ENCODE measurements at regions not wholly inside any gene's neighbourhood (a gene's known extent, or its start where the extent isn't known, plus 50 kb on each side); places are given as distances from the start of the nearest gene placed in this dataset.

- H3K27me3 ChIP-seq: no peaks in the 10 kb centered on the region
- TF ChIP-seq, protein P1, sequence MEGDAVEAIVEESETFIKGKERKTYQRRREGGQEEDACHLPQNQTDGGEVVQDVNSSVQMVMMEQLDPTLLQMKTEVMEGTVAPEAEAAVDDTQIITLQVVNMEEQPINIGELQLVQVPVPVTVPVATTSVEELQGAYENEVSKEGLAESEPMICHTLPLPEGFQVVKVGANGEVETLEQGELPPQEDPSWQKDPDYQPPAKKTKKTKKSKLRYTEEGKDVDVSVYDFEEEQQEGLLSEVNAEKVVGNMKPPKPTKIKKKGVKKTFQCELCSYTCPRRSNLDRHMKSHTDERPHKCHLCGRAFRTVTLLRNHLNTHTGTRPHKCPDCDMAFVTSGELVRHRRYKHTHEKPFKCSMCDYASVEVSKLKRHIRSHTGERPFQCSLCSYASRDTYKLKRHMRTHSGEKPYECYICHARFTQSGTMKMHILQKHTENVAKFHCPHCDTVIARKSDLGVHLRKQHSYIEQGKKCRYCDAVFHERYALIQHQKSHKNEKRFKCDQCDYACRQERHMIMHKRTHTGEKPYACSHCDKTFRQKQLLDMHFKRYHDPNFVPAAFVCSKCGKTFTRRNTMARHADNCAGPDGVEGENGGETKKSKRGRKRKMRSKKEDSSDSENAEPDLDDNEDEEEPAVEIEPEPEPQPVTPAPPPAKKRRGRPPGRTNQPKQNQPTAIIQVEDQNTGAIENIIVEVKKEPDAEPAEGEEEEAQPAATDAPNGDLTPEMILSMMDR (IDR thresholded peaks at IDR 0.05): no peak
- TF ChIP-seq POLR2A (IDR thresholded peaks at IDR 0.05): no peak
- H3K36me3 ChIP-seq: no peaks in the 10 kb centered on the region
- WGBS, 4 donors: 11 to 26% (median 21%) methylated on average over 1 of the region's 1 CpG
- H3K9me3 ChIP-seq: no peaks in the 10 kb centered on the region
- intact Hi-C loops (cut with DNase I): loop anchor here in 6 of 10 donors (2.0 to 5.0 kb wide), 5 partner anchors 123 to 198 kb away; no protein-coding TSS in a partner anchor
- no peak for DNase-seq
- H3K27ac ChIP-seq: no peak overlapping the region
- no peak overlapping the region for H3K4me3 ChIP-seq
- ATAC-seq: no peak
- no peaks in the 10 kb centered on the region for H3K4me1 ChIP-seq
Observed at GRCh38 chr4:163680386-163681098, 186.1 kb downstream of the TMA16 start.

GRCh38 chr4:163681208-163681821, 186.8 kb downstream of the TMA16 start:
- intact Hi-C loops (cut with DNase I): loop anchor here in 6 of 10 donors (2.0 to 5.0 kb wide), 5 partner anchors 124 to 199 kb away; no protein-coding TSS in a partner anchor
- ATAC-seq: no peak
- Histone ChIP-seq H3K9me3 (no peaks in the 10 kb centered on the region), H3K4me1 (no peaks in the 10 kb centered on the region), H3K27ac (no peak overlapping the region), H3K27me3 (no peaks in the 10 kb centered on the region), H3K4me3 (no peak overlapping the region), H3K36me3 (no peaks in the 10 kb centered on the region)
- 13 to 24% (median 14%) methylated on average over 2 of the region's 2 CpGs for WGBS, 4 donors
- no peak for TF ChIP-seq POLR2A (IDR thresholded peaks at IDR 0.05)
- TF ChIP-seq, protein P1 (IDR thresholded peaks at IDR 0.05): peak; percentile 23 to 66 (median 48)
- DNase-seq: no peak

DNA sequence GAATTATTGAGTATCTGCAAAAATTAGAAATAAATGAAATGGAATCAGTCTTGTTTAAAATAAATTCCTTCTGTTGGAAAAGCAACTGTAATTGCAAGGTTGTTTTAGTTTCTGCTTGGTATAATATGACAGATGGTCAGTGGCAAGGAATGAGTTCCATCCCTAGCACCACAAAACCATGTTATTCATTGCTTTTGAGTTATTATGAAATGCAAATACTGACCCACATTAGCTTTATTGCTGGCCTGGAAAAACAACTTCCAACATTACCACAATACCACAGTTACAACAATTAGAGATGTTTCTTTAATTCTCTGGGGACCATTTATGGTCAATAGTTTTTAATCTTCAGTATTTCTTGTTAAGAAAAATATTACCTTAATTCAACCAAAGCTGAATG, 194.4 kb downstream of the TMA16 start:
- ATAC-seq (no peak), DNase-seq (no peak)
- Histone ChIP-seq H3K4me3 (no peak overlapping the region), H3K27ac (no peak overlapping the region), H3K4me1 (no peaks in the 10 kb centered on the region), H3K9me3 (no peaks in the 10 kb centered on the region), H3K36me3 (no peaks in the 10 kb centered on the region), H3K27me3 (no peaks in the 10 kb centered on the region)
- TF ChIP-seq, protein P1 (IDR thresholded peaks at IDR 0.05): no peak
- no peak for TF ChIP-seq POLR2A (IDR thresholded peaks at IDR 0.05)
- intact Hi-C loops (cut with DNase I): no loop called here

GRCh38 chr4:163693211-163693610, 198.7 kb downstream of the TMA16 start:
- intact Hi-C loops (cut with DNase I): no loop called here
- ATAC-seq (no peak), DNase-seq (no peak)
- H3K36me3 ChIP-seq: no peaks in the 10 kb centered on the region
- no peak overlapping the region for H3K27ac ChIP-seq
- H3K9me3 ChIP-seq: no peaks in the 10 kb centered on the region
- no peaks in the 10 kb centered on the region for H3K27me3 ChIP-seq
- TF ChIP-seq, protein P1 (IDR thresholded peaks at IDR 0.05): no peak
- no peak for TF ChIP-seq POLR2A (IDR thresholded peaks at IDR 0.05)
- no peak overlapping the region for H3K4me3 ChIP-seq
- no peaks in the 10 kb centered on the region for H3K4me1 ChIP-seq

All from heart left ventricle (tissue), 16 donors.